Caco-2 (cell line): ENCODE measurements at regions not wholly inside any gene's neighbourhood (a gene's known extent, or its start where the extent isn't known, plus 50 kb on each side); places are given as distances from the start of the nearest gene placed in this dataset.

Experiments used
- BruUV-seq: library from RNA; stranded (reverse); fragments of 400-500 nt; replicated peaks from 2 replicates; lab custom pipeline; 2021; lab: Mats Ljungman, UMichigan
- CTCF ChIA-PET: fragments of 300-600 bp; sonication (Branson Sonifier 250); formaldehyde crosslinking; loops from one replicate; lab custom pipeline; 2022; ENCODE audit warnings: antibody characterized with exemption; lab: Charles Lee
- POLR2A ChIA-PET: fragments of 300-600 bp; sonication (Branson Sonifier 250); formaldehyde crosslinking; loops from one replicate; lab custom pipeline; 2022; ENCODE audit warnings: antibody characterized with exemption; lab: Charles Lee
- DNase-seq, 2 experiments: peaks; one replicate each; pipeline versions ENCODE4 v3.0.0 to v3.0.0-alpha.2; 2020 to 2022
- H3K27me3 ChIP-seq: replicated peaks from 2 replicates; pipeline ENCODE4 v1.6.0; 2011; ENCODE audit warnings: low read length; ENCODE audit not compliant: control insufficient read depth, insufficient read depth
- H3K36me3 ChIP-seq: 2 replicates; pipeline ENCODE4 v1.5.1; 2011; ENCODE audit warnings: low read length; ENCODE audit not compliant: control insufficient read depth, insufficient read depth
- H3K4me1 ChIP-seq: fragments of 250-450 bp; sonication (Bioruptor Pico); 2 replicates; pipeline ENCODE4 v1.5.1; 2020; ENCODE audit warnings: mild to moderate bottlenecking
- H3K4me3 ChIP-seq: 2 replicates; pipeline ENCODE4 v1.5.1; 2011; ENCODE audit warnings: low read depth, mild to moderate bottlenecking, control low read depth, low read length
- H3K9me3 ChIP-seq: fragments of 250-450 bp; sonication (Bioruptor Pico); 2 replicates; pipeline ENCODE4 v1.5.1; 2020; ENCODE audit warnings: mild to moderate bottlenecking, moderate library complexity
- H3K27ac Mint-ChIP-seq: one replicate; pipeline ENCODE4 v1.8.0; 2022; ENCODE audit warnings: mixed read lengths; ENCODE audit not compliant: unreplicated experiment
- H3K27me3 Mint-ChIP-seq: one replicate; pipeline ENCODE4 v1.8.0; 2022; ENCODE audit warnings: mixed read lengths; ENCODE audit not compliant: insufficient read depth, unreplicated experiment
- H3K36me3 Mint-ChIP-seq: one replicate; pipeline ENCODE4 v1.8.0; 2022; ENCODE audit warnings: mild to moderate bottlenecking, mixed read lengths; ENCODE audit not compliant: insufficient read depth, unreplicated experiment
- H3K4me1 Mint-ChIP-seq: one replicate; pipeline ENCODE4 v1.8.0; 2022; ENCODE audit warnings: low read depth, mixed read lengths; ENCODE audit not compliant: unreplicated experiment
- H3K4me3 Mint-ChIP-seq: one replicate; pipeline ENCODE4 v1.8.0; 2022; ENCODE audit warnings: mild to moderate bottlenecking, moderate library complexity, mixed read lengths; ENCODE audit not compliant: unreplicated experiment
- H3K9me3 Mint-ChIP-seq: one replicate; pipeline ENCODE4 v1.8.0; 2022; ENCODE audit warnings: mixed read lengths; ENCODE audit not compliant: unreplicated experiment
- intact Hi-C: fragments of 100-400 bp; cut with micrococcal nuclease; formaldehyde crosslinking; loops from one replicate; pipeline ENCODE4 v1.10.0; 2022; ENCODE audit not compliant: unreplicated experiment
- TF ChIP-seq, protein P1 (sequence below), 2 experiments: fragments of 200-600 bp in 1 of 2; IDR thresholded peaks; 1 replicate in 1 of 2; 2 replicates in 1 of 2; pipeline versions ENCODE4 v1.5.1 to v1.8.0; 2011 to 2022; ENCODE audit warnings: antibody characterized with exemption in 1 of 2, control low read depth in 1 of 2, inconsistent platforms in 1 of 2, low read depth in 1 of 2, low read length in 1 of 2, mild to moderate bottlenecking in 1 of 2, moderate library complexity in 1 of 2; ENCODE audit not compliant: insufficient read depth in 1 of 2, severe bottlenecking in 1 of 2, unreplicated experiment in 1 of 2

GRCh38 chr12:70043490-70044138 is 199.6 kb upstream of the CNOT2 start:
- TF ChIP-seq, protein P1, sequence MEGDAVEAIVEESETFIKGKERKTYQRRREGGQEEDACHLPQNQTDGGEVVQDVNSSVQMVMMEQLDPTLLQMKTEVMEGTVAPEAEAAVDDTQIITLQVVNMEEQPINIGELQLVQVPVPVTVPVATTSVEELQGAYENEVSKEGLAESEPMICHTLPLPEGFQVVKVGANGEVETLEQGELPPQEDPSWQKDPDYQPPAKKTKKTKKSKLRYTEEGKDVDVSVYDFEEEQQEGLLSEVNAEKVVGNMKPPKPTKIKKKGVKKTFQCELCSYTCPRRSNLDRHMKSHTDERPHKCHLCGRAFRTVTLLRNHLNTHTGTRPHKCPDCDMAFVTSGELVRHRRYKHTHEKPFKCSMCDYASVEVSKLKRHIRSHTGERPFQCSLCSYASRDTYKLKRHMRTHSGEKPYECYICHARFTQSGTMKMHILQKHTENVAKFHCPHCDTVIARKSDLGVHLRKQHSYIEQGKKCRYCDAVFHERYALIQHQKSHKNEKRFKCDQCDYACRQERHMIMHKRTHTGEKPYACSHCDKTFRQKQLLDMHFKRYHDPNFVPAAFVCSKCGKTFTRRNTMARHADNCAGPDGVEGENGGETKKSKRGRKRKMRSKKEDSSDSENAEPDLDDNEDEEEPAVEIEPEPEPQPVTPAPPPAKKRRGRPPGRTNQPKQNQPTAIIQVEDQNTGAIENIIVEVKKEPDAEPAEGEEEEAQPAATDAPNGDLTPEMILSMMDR (IDR thresholded peaks at IDR 0.05; ENCODE audit: insufficient read depth in 1 of 2, low read depth in 1 of 2, low read length in 1 of 2, severe bottlenecking in 1 of 2, unreplicated experiment in 1 of 2): no peak
- H3K9me3 ChIP-seq: no peaks in the 10 kb centered on the region
- H3K27me3 ChIP-seq: no peaks in the 10 kb centered on the region
- no peak overlapping the region for H3K4me3 ChIP-seq
- Mint-ChIP-seq H3K36me3 (no peaks in the 10 kb centered on the region), H3K27ac (no peak overlapping the region), H3K4me1 (no peaks in the 10 kb centered on the region), H3K27me3 (no peaks in the 10 kb centered on the region), H3K9me3 (no peaks in the 10 kb centered on the region), H3K4me3 (no peak overlapping the region)
- no peaks in the 10 kb centered on the region for H3K4me1 ChIP-seq
- DNase-seq: no peak
- ChIA-PET CTCF (no interaction called here), POLR2A (no interaction called here)
- no TSS peak for BruUV-seq
- no peaks in the 10 kb centered on the region for H3K36me3 ChIP-seq
- intact Hi-C loops: no loop called here

DNA sequence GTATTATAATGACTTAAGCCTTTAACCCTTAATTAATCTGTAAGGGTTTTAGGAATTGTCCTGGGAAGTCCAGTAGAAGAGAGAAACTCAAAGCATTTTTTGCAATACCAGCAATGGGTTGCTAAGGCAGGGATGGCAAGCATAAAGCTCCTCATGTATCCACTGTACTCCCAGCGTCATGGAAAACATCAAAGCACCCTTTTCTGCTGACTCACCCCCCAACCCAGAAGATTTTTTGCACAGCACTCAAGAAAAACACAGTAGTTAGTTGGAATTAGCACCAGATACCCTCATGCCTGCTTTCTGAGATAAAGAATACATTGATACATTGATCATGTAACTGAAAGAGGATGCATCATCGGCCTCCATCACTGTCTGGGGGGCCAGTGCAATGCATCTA is 199.1 kb upstream of the CNOT2 start:
- no peaks in the 10 kb centered on the region for H3K27me3 ChIP-seq
- no peak overlapping the region for H3K27ac Mint-ChIP-seq
- no peak for DNase-seq

GRCh38 chr12:70045036-70045435 is 198.2 kb upstream of the CNOT2 start:
- peaks cover 4% of the 10 kb centered on the region for H3K4me1 Mint-ChIP-seq
- POLR2A ChIA-PET: no interaction called here
- CTCF ChIA-PET: no interaction called here
- Histone ChIP-seq H3K4me1 (peaks cover 9% of the 10 kb centered on the region), H3K9me3 (no peaks in the 10 kb centered on the region), H3K4me3 (no peak overlapping the region), H3K36me3 (no peaks in the 10 kb centered on the region), H3K27me3 (no peaks in the 10 kb centered on the region)
- H3K9me3 Mint-ChIP-seq: peaks cover 2% of the 10 kb centered on the region
- H3K36me3 Mint-ChIP-seq: no peaks in the 10 kb centered on the region
- no TSS peak for BruUV-seq
- no peak for DNase-seq
- no peak overlapping the region for H3K27ac Mint-ChIP-seq
- TF ChIP-seq, protein P1 (IDR thresholded peaks at IDR 0.05; ENCODE audit: insufficient read depth in 1 of 2, low read depth in 1 of 2, low read length in 1 of 2, severe bottlenecking in 1 of 2, unreplicated experiment in 1 of 2): no peak
- no peaks in the 10 kb centered on the region for H3K27me3 Mint-ChIP-seq
- intact Hi-C loops: no loop called here
- no peak overlapping the region for H3K4me3 Mint-ChIP-seq

More for the DNA sequence above, 199.1 kb upstream of the CNOT2 start:
- H3K9me3 Mint-ChIP-seq: no peaks in the 10 kb centered on the region
- intact Hi-C loops: no loop called here
- H3K27me3 Mint-ChIP-seq: no peaks in the 10 kb centered on the region
- BruUV-seq: no TSS peak
- TF ChIP-seq, protein P1 (IDR thresholded peaks at IDR 0.05; ENCODE audit: insufficient read depth in 1 of 2, low read depth in 1 of 2, low read length in 1 of 2, severe bottlenecking in 1 of 2, unreplicated experiment in 1 of 2): no peak
- Histone ChIP-seq H3K9me3 (no peaks in the 10 kb centered on the region), H3K4me3 (no peak overlapping the region), H3K36me3 (no peaks in the 10 kb centered on the region), H3K4me1 (peaks cover under 1% of the 10 kb centered on the region)
- ChIA-PET CTCF (no interaction called here), POLR2A (no interaction called here)
- H3K4me3 Mint-ChIP-seq: no peak overlapping the region
- no peaks in the 10 kb centered on the region for H3K4me1 Mint-ChIP-seq
- H3K36me3 Mint-ChIP-seq: no peaks in the 10 kb centered on the region
